ENCODE measurements at regions not wholly inside any gene's neighbourhood (a gene's known extent, or its start where the extent isn't known, plus 50 kb on each side); places are given as distances from the start of the nearest gene placed in this dataset.

DNA sequence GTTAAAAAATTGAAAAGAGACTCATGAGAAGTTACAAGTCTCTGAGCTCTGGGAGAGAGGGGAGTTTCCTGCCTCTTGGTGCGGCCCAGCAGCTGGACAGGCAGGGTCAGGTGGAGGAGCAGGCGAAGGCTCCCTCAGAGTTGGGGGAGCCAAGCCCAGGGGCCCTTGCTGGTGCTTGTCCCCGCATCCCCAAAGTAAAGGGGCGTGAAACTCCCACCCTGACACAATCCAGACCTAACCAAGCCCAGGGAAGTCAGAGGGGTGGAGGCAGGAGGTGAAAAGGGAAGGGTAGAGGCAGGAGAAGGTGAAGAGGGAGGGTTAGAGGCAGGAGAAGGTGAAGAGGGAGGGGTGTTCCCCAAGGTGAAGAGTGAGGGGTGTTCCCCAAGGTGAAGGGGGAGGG is 322.8 kb downstream of the GLRX3 start:
- TF ChIP-seq, protein P1, sequence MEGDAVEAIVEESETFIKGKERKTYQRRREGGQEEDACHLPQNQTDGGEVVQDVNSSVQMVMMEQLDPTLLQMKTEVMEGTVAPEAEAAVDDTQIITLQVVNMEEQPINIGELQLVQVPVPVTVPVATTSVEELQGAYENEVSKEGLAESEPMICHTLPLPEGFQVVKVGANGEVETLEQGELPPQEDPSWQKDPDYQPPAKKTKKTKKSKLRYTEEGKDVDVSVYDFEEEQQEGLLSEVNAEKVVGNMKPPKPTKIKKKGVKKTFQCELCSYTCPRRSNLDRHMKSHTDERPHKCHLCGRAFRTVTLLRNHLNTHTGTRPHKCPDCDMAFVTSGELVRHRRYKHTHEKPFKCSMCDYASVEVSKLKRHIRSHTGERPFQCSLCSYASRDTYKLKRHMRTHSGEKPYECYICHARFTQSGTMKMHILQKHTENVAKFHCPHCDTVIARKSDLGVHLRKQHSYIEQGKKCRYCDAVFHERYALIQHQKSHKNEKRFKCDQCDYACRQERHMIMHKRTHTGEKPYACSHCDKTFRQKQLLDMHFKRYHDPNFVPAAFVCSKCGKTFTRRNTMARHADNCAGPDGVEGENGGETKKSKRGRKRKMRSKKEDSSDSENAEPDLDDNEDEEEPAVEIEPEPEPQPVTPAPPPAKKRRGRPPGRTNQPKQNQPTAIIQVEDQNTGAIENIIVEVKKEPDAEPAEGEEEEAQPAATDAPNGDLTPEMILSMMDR (IDR thresholded peaks at IDR 0.05), result no peak
- TF ChIP-seq POLR2AphosphoS5 (IDR thresholded peaks at IDR 0.05; ENCODE audit: low read depth, low read length), result no peak
- TF ChIP-seq TCF7L2 (IDR thresholded peaks at IDR 0.05; ENCODE audit: low read depth, low read length), result no peak
